ENCODE measurements at regions not wholly inside any gene's neighbourhood (a gene's known extent, or its start where the extent isn't known, plus 50 kb on each side); places are given as distances from the start of the nearest gene placed in this dataset.

GRCh38 chr6:74879976-74880375 lies 325.9 kb downstream of the COL12A1 start:
- Histone ChIP-seq H3K27me3 (ENCODE audit: control insufficient read depth, insufficient read depth, low read length) (no peaks in the 10 kb centered on the region), H3K4me3 (ENCODE audit: insufficient read depth, low read depth, low read length) (no peak overlapping the region), H3K36me3 (replicated peaks; ENCODE audit: control insufficient read depth, insufficient read depth, low read length) (no peaks in the 10 kb centered on the region)
- no peak for DNase-seq

- H3K27me3 ChIP-seq (ENCODE audit: control insufficient read depth, insufficient read depth, low read length) = no peaks in the 10 kb centered on the region
- DNase-seq = no peak
- H3K4me3 ChIP-seq (ENCODE audit: insufficient read depth, low read depth, low read length) = no peak overlapping the region
- H3K36me3 ChIP-seq (replicated peaks; ENCODE audit: control insufficient read depth, insufficient read depth, low read length) = no peaks in the 10 kb centered on the region
Observed at GRCh38 chr6:74879234-74879633, 326.6 kb downstream of the COL12A1 start.

- H3K36me3 ChIP-seq (replicated peaks; ENCODE audit: control insufficient read depth, insufficient read depth, low read length) = no peaks in the 10 kb centered on the region
- no peaks in the 10 kb centered on the region for H3K27me3 ChIP-seq (ENCODE audit: control insufficient read depth, insufficient read depth, low read length)
- no peak for DNase-seq
- no peak overlapping the region for H3K4me3 ChIP-seq (ENCODE audit: insufficient read depth, low read depth, low read length)
Observed at GRCh38 chr6:74875193-74875592, 330.7 kb downstream of the COL12A1 start.

GRCh38 chr6:74872754-74873476 lies 332.9 kb downstream of the COL12A1 start:
- no peak overlapping the region for H3K4me3 ChIP-seq (ENCODE audit: insufficient read depth, low read depth, low read length)

GRCh38 chr6:74871757-74872156 lies 334.1 kb downstream of the COL12A1 start:
- Histone ChIP-seq H3K36me3 (replicated peaks; ENCODE audit: control insufficient read depth, insufficient read depth, low read length) (no peaks in the 10 kb centered on the region), H3K4me3 (ENCODE audit: insufficient read depth, low read depth, low read length) (no peak overlapping the region)
- no peak for DNase-seq

More at GRCh38 chr6:74872754-74873476, 332.9 kb downstream of the COL12A1 start:
- Histone ChIP-seq H3K36me3 (replicated peaks; ENCODE audit: control insufficient read depth, insufficient read depth, low read length) (no peaks in the 10 kb centered on the region), H3K27me3 (ENCODE audit: control insufficient read depth, insufficient read depth, low read length) (no peaks in the 10 kb centered on the region)
- DNase-seq = no peak

GRCh38 chr6:74870403-74870802 lies 335.4 kb downstream of the COL12A1 start:
- H3K36me3 ChIP-seq (replicated peaks; ENCODE audit: control insufficient read depth, insufficient read depth, low read length) = no peaks in the 10 kb centered on the region
- no peak overlapping the region for H3K4me3 ChIP-seq (ENCODE audit: insufficient read depth, low read depth, low read length)
- H3K27me3 ChIP-seq (ENCODE audit: control insufficient read depth, insufficient read depth, low read length) = no peaks in the 10 kb centered on the region
- no peak for DNase-seq

More at GRCh38 chr6:74871757-74872156, 334.1 kb downstream of the COL12A1 start:
- no peaks in the 10 kb centered on the region for H3K27me3 ChIP-seq (ENCODE audit: control insufficient read depth, insufficient read depth, low read length)

- DNase-seq = no peak
- Histone ChIP-seq H3K4me3 (ENCODE audit: insufficient read depth, low read depth, low read length) (no peak overlapping the region), H3K27me3 (ENCODE audit: control insufficient read depth, insufficient read depth, low read length) (no peaks in the 10 kb centered on the region), H3K36me3 (replicated peaks; ENCODE audit: control insufficient read depth, insufficient read depth, low read length) (no peaks in the 10 kb centered on the region)
Observed at GRCh38 chr6:74867291-74867690, 338.6 kb downstream of the COL12A1 start.

GRCh38 chr6:74863968-74864367 lies 341.9 kb downstream of the COL12A1 start:
- no peak overlapping the region for H3K4me3 ChIP-seq (ENCODE audit: insufficient read depth, low read depth, low read length)
- DNase-seq = no peak
- H3K36me3 ChIP-seq (replicated peaks; ENCODE audit: control insufficient read depth, insufficient read depth, low read length) = no peaks in the 10 kb centered on the region
- no peaks in the 10 kb centered on the region for H3K27me3 ChIP-seq (ENCODE audit: control insufficient read depth, insufficient read depth, low read length)

- Histone ChIP-seq H3K36me3 (replicated peaks; ENCODE audit: control insufficient read depth, insufficient read depth, low read length) (no peaks in the 10 kb centered on the region), H3K27me3 (ENCODE audit: control insufficient read depth, insufficient read depth, low read length) (no peaks in the 10 kb centered on the region), H3K4me3 (ENCODE audit: insufficient read depth, low read depth, low read length) (no peak overlapping the region)
- DNase-seq = no peak
Observed at GRCh38 chr6:74860456-74860855, 345.4 kb downstream of the COL12A1 start.

GRCh38 chr6:74857157-74857556 lies 348.7 kb downstream of the COL12A1 start:
- Histone ChIP-seq H3K4me3 (ENCODE audit: insufficient read depth, low read depth, low read length) (no peak overlapping the region), H3K36me3 (replicated peaks; ENCODE audit: control insufficient read depth, insufficient read depth, low read length) (no peaks in the 10 kb centered on the region), H3K27me3 (ENCODE audit: control insufficient read depth, insufficient read depth, low read length) (no peaks in the 10 kb centered on the region)
- no peak for DNase-seq

- no peak for DNase-seq
Observed at GRCh38 chr6:74853991-74854390, 351.9 kb downstream of the COL12A1 start.

GRCh38 chr6:74851596-74851995 lies 354.3 kb downstream of the COL12A1 start:
- Histone ChIP-seq H3K4me3 (ENCODE audit: insufficient read depth, low read depth, low read length) (no peak overlapping the region), H3K27me3 (ENCODE audit: control insufficient read depth, insufficient read depth, low read length) (no peaks in the 10 kb centered on the region), H3K36me3 (replicated peaks; ENCODE audit: control insufficient read depth, insufficient read depth, low read length) (no peaks in the 10 kb centered on the region)
- no peak for DNase-seq

More at GRCh38 chr6:74853991-74854390, 351.9 kb downstream of the COL12A1 start:
- H3K36me3 ChIP-seq (replicated peaks; ENCODE audit: control insufficient read depth, insufficient read depth, low read length) = no peaks in the 10 kb centered on the region
- no peaks in the 10 kb centered on the region for H3K27me3 ChIP-seq (ENCODE audit: control insufficient read depth, insufficient read depth, low read length)
- no peak overlapping the region for H3K4me3 ChIP-seq (ENCODE audit: insufficient read depth, low read depth, low read length)

GRCh38 chr6:74840953-74841352 lies 364.9 kb downstream of the COL12A1 start:
- no peaks in the 10 kb centered on the region for H3K27me3 ChIP-seq (ENCODE audit: control insufficient read depth, insufficient read depth, low read length)
- H3K4me3 ChIP-seq (ENCODE audit: insufficient read depth, low read depth, low read length) = no peak overlapping the region
- no peaks in the 10 kb centered on the region for H3K36me3 ChIP-seq (replicated peaks; ENCODE audit: control insufficient read depth, insufficient read depth, low read length)
- no peak for DNase-seq

GRCh38 chr6:74834967-74835366 lies 370.9 kb downstream of the COL12A1 start:
- Histone ChIP-seq H3K4me3 (ENCODE audit: insufficient read depth, low read depth, low read length) (no peak overlapping the region), H3K36me3 (replicated peaks; ENCODE audit: control insufficient read depth, insufficient read depth, low read length) (no peaks in the 10 kb centered on the region), H3K27me3 (ENCODE audit: control insufficient read depth, insufficient read depth, low read length) (no peaks in the 10 kb centered on the region)
- DNase-seq = no peak

- Histone ChIP-seq H3K27me3 (ENCODE audit: control insufficient read depth, insufficient read depth, low read length) (no peaks in the 10 kb centered on the region), H3K4me3 (ENCODE audit: insufficient read depth, low read depth, low read length) (no peak overlapping the region), H3K36me3 (replicated peaks; ENCODE audit: control insufficient read depth, insufficient read depth, low read length) (no peaks in the 10 kb centered on the region)
- no peak for DNase-seq
Observed at GRCh38 chr6:74826263-74826662, 379.6 kb downstream of the COL12A1 start.

- DNase-seq = no peak
- Histone ChIP-seq H3K36me3 (replicated peaks; ENCODE audit: control insufficient read depth, insufficient read depth, low read length) (no peaks in the 10 kb centered on the region), H3K4me3 (ENCODE audit: insufficient read depth, low read depth, low read length) (no peak overlapping the region), H3K27me3 (ENCODE audit: control insufficient read depth, insufficient read depth, low read length) (no peaks in the 10 kb centered on the region)
Observed at GRCh38 chr6:74814440-74814839, 391.4 kb downstream of the COL12A1 start.

Data from H7 (cell line).